Putamen (tissue), 1 donor: ENCODE measurements at regions not wholly inside any gene's neighbourhood (a gene's known extent, or its start where the extent isn't known, plus 50 kb on each side); places are given as distances from the start of the nearest gene placed in this dataset.
"Not testable (repeated sequence)": the region's sequence is repeated elsewhere in the genome, so short reads cannot be mapped to it uniquely, and the experiment has no call there.

Source experiments
- DNase-seq: peaks from one replicate; pipeline ENCODE4 v3.0.0-alpha.2; 2016; ENCODE audit warnings: low spot score

- DNase-seq, result no peak
Measured at GRCh38 chr12:75705749-75706711, 194.6 kb upstream of the KRR1 start.

GRCh38 chr12:75704664-75705063 lies 193.3 kb upstream of the KRR1 start:
- no peak for DNase-seq

- DNase-seq, result no peak
Measured at GRCh38 chr12:75704208-75704607, 192.8 kb upstream of the KRR1 start.

- no peak for DNase-seq
Measured at GRCh38 chr12:75703131-75703530, 191.7 kb upstream of the KRR1 start.

- DNase-seq, result no peak
Measured at GRCh38 chr12:75702477-75703093, 191.2 kb upstream of the KRR1 start.

- no peak for DNase-seq
Measured at GRCh38 chr12:75701859-75702258, 190.4 kb upstream of the KRR1 start.

- no peak for DNase-seq
Measured at GRCh38 chr12:75699728-75700496, 188.5 kb upstream of the KRR1 start.

GRCh38 chr12:75699251-75699650 lies 187.8 kb upstream of the KRR1 start:
- DNase-seq, result no peak

GRCh38 chr12:75698052-75698451 lies 186.6 kb upstream of the KRR1 start:
- no peak for DNase-seq

- no peak for DNase-seq
Measured at GRCh38 chr12:75695926-75696325, 184.5 kb upstream of the KRR1 start.

- no peak for DNase-seq
Measured at GRCh38 chr12:75694534-75695268, 183.3 kb upstream of the KRR1 start.

- no peak for DNase-seq
Measured at GRCh38 chr12:75692876-75693275, 181.5 kb upstream of the KRR1 start.

GRCh38 chr12:75690296-75690955 lies 179.0 kb upstream of the KRR1 start:
- DNase-seq, result no peak

GRCh38 chr12:75686233-75686632 lies 174.8 kb upstream of the KRR1 start:
- DNase-seq, result not testable (repeated sequence)

GRCh38 chr12:75685617-75686225 lies 174.3 kb upstream of the KRR1 start:
- no peak for DNase-seq

GRCh38 chr12:75684678-75685616 lies 173.5 kb upstream of the KRR1 start:
- DNase-seq, result no peak

GRCh38 chr12:75683995-75684586 lies 172.7 kb upstream of the KRR1 start:
- not testable (repeated sequence) for DNase-seq

- no peak for DNase-seq
Measured at GRCh38 chr12:75683220-75683619, 171.8 kb upstream of the KRR1 start.

GRCh38 chr12:75677522-75677921 lies 166.1 kb upstream of the KRR1 start:
- DNase-seq, result no peak
